Aorta (tissue), 5 donors: ENCODE measurements at regions not wholly inside any gene's neighbourhood (a gene's known extent, or its start where the extent isn't known, plus 50 kb on each side); places are given as distances from the start of the nearest gene placed in this dataset.
A peak's percentile ranks its signal among the peaks of the same experiment; 100 is the strongest.
"Not testable (repeated sequence)": the region's sequence is repeated elsewhere in the genome, so short reads cannot be mapped to it uniquely, and the experiment has no call there.

Source experiments
- ATAC-seq: fragments of 200-7000 bp; cut with Tn5 transposase; one replicate; pipeline ENCODE4 v1.9.1; 2022; ENCODE audit warnings: moderate library complexity; ENCODE audit not compliant: low FRiP score
- DNase-seq, 2 donors: peaks; one replicate each; pipeline ENCODE4 v3.0.0-alpha.2; 2020
- H3K27ac ChIP-seq, 2 donors: one replicate each; pipeline ENCODE4 v1.5.1; 2013; ENCODE audit warnings: low read length in 2 of 2, mild to moderate bottlenecking in 2 of 2, moderate library complexity in 2 of 2, control low read depth in 1 of 2, inconsistent platforms in 1 of 2, low read depth in 1 of 2
- H3K27me3 ChIP-seq, 2 donors: one replicate each; pipeline ENCODE4 v1.6.1; 2013; ENCODE audit warnings: control low read depth in 1 of 2, low read length in 1 of 2, mild to moderate bottlenecking in 1 of 2, moderate library complexity in 1 of 2; ENCODE audit not compliant: insufficient read depth in 2 of 2, control insufficient read depth in 1 of 2
- H3K36me3 ChIP-seq, 2 donors: one replicate each; pipeline ENCODE4 v1.6.1; 2013; ENCODE audit warnings: control low read depth in 1 of 2, low read length in 1 of 2, mild to moderate bottlenecking in 1 of 2; ENCODE audit not compliant: insufficient read depth in 2 of 2, control insufficient read depth in 1 of 2
- H3K4me1 ChIP-seq, 2 donors: one replicate each; pipeline ENCODE4 v1.6.1; 2013; ENCODE audit warnings: low read length in 2 of 2, control low read depth in 1 of 2, mild to moderate bottlenecking in 1 of 2, moderate library complexity in 1 of 2; ENCODE audit not compliant: insufficient read depth in 2 of 2, control insufficient read depth in 1 of 2
- H3K4me3 ChIP-seq, 2 donors: one replicate each; pipeline ENCODE4 v1.5.1; 2013; ENCODE audit warnings: low read length in 2 of 2, control low read depth in 1 of 2, mild to moderate bottlenecking in 1 of 2
- H3K9me3 ChIP-seq: one replicate; pipeline ENCODE4 v1.6.1; 2013; ENCODE audit warnings: mild to moderate bottlenecking, low read length; ENCODE audit not compliant: control insufficient read depth
- WGBS, 2 donors: extraction: QIAGEN DNeasy Blood & Tissue Kit; methylation state at CpG; one replicate each; pipeline ENCODE4 v1.1.7; 2013; 5-methylcytosine and 5-hydroxymethylcytosine counted together
- intact Hi-C, 2 donors: fragments of 100-400 bp; cut with DNase I; formaldehyde crosslinking; loops; one replicate each; pipeline versions ENCODE4 v1.14.2 to v1.15.0; 2022
- donor health status: healthy with polysubstance abuse.
- donor health status: Bipolar disorder and iron deficiency.
- donor health status: DM: no; HTN: no; CAD: no.
- donor health status: DM: no; HTN: no; CAD: no.
- donor health status: DM: yes; HTN: yes; CAD: no.

GRCh38 chr4:69344786-69345185 is 64.5 kb downstream of the UGT2B28 start:
- intact Hi-C loops, H3K27ac ChIP-seq, H3K9me3 ChIP-seq, DNase-seq, H3K4me1 ChIP-seq, ATAC-seq, H3K36me3 ChIP-seq, H3K27me3 ChIP-seq, H3K4me3 ChIP-seq: not testable (repeated sequence)
- 88 to 89% methylated on average over 1 to 3 of the region's 3 CpGs for WGBS, 2 donors

GRCh38 chr4:69348746-69349145 is 68.5 kb downstream of the UGT2B28 start:
- intact Hi-C loops, H3K27ac ChIP-seq, H3K27me3 ChIP-seq, H3K4me1 ChIP-seq, ATAC-seq, H3K9me3 ChIP-seq, H3K36me3 ChIP-seq, H3K4me3 ChIP-seq: not testable (repeated sequence)
- DNase-seq = peak in 1 of 2 donors; percentile 46
- 75 to 79% methylated on average over 10 of the region's 10 CpGs for WGBS, 2 donors

- H3K27ac ChIP-seq = no peak overlapping the region
- intact Hi-C loops = no loop called here
- no peaks in the 10 kb centered on the region for H3K36me3 ChIP-seq
- 17 to 19% methylated on average over 1 of the region's 1 CpG for WGBS, 2 donors
- H3K9me3 ChIP-seq = no peaks in the 10 kb centered on the region
- no peak for ATAC-seq
- no peak overlapping the region for H3K4me3 ChIP-seq
- H3K4me1 ChIP-seq = no peaks in the 10 kb centered on the region
- DNase-seq = no peak
- no peaks in the 10 kb centered on the region for H3K27me3 ChIP-seq
Measured at GRCh38 chr4:69360271-69360670, 80.0 kb downstream of the UGT2B28 start.

- intact Hi-C loops, H3K9me3 ChIP-seq, H3K27me3 ChIP-seq, ATAC-seq, H3K4me1 ChIP-seq, H3K36me3 ChIP-seq, H3K4me3 ChIP-seq, H3K27ac ChIP-seq, DNase-seq: not testable (repeated sequence)
Measured at GRCh38 chr4:69360768-69361167, 80.5 kb downstream of the UGT2B28 start.

- ATAC-seq (no peak), DNase-seq (no peak)
- no peaks in the 10 kb centered on the region for H3K9me3 ChIP-seq
- H3K4me1 ChIP-seq = no peaks in the 10 kb centered on the region
- intact Hi-C loops = no loop called here
- H3K36me3 ChIP-seq = no peaks in the 10 kb centered on the region
- H3K27ac ChIP-seq = no peak overlapping the region
- 56 to 69% methylated on average over 3 of the region's 3 CpGs for WGBS, 2 donors
- no peak overlapping the region for H3K4me3 ChIP-seq
- H3K27me3 ChIP-seq = no peaks in the 10 kb centered on the region
Measured at GRCh38 chr4:69362351-69362750, 82.1 kb downstream of the UGT2B28 start.

GRCh38 chr4:69367664-69368063 is 87.4 kb downstream of the UGT2B28 start:
- H3K36me3 ChIP-seq, DNase-seq, H3K9me3 ChIP-seq, H3K27me3 ChIP-seq, intact Hi-C loops, H3K27ac ChIP-seq, H3K4me3 ChIP-seq, ATAC-seq, H3K4me1 ChIP-seq: not testable (repeated sequence)
- WGBS, 2 donors = 28 to 57% methylated on average over 1 to 2 of the region's 2 CpGs

GRCh38 chr4:69376450-69376849 is 96.2 kb downstream of the UGT2B28 start:
- Histone ChIP-seq H3K36me3 (no peaks in the 10 kb centered on the region), H3K27ac (no peak overlapping the region), H3K4me1 (no peaks in the 10 kb centered on the region), H3K27me3 (no peaks in the 10 kb centered on the region), H3K9me3 (no peaks in the 10 kb centered on the region), H3K4me3 (no peak overlapping the region)
- ATAC-seq (no peak), DNase-seq (no peak)
- WGBS, 2 donors = 89 to 92% methylated on average over 12 of the region's 12 CpGs
- intact Hi-C loops = no loop called here

GRCh38 chr4:69377562-69377961 is 97.3 kb downstream of the UGT2B28 start:
- no peaks in the 10 kb centered on the region for H3K4me1 ChIP-seq
- H3K4me3 ChIP-seq = no peak overlapping the region
- H3K9me3 ChIP-seq = no peaks in the 10 kb centered on the region
- H3K36me3 ChIP-seq = no peaks in the 10 kb centered on the region
- intact Hi-C loops = no loop called here
- no peak overlapping the region for H3K27ac ChIP-seq
- H3K27me3 ChIP-seq = no peaks in the 10 kb centered on the region
- WGBS, 2 donors = 91 to 93% methylated on average over 7 of the region's 7 CpGs
- DNase-seq (peak in 1 of 2 donors; percentile 21), ATAC-seq (no peak)

- 42 to 53% methylated on average over 3 of the region's 3 CpGs for WGBS, 2 donors
- Histone ChIP-seq H3K27ac (no peak overlapping the region), H3K9me3 (no peaks in the 10 kb centered on the region), H3K27me3 (peaks cover 0 to 2% of the 10 kb centered on the region in 2 donors), H3K36me3 (no peaks in the 10 kb centered on the region), H3K4me3 (no peak overlapping the region), H3K4me1 (no peaks in the 10 kb centered on the region)
- ATAC-seq (peak; percentile 66), DNase-seq (no peak)
- intact Hi-C loops = loop anchor here in 1 of 2 donors (2.0 kb wide), 1 partner anchor 162 kb away; no protein-coding TSS in a partner anchor
Measured at GRCh38 chr4:69383281-69383680, 103.0 kb downstream of the UGT2B28 start.
